ENCODE measurements at regions not wholly inside any gene's neighbourhood (a gene's known extent, or its start where the extent isn't known, plus 50 kb on each side); places are given as distances from the start of the nearest gene placed in this dataset.
"Not testable (repeated sequence)": the region's sequence is repeated elsewhere in the genome, so short reads cannot be mapped to it uniquely, and the experiment has no call there.

DNA sequence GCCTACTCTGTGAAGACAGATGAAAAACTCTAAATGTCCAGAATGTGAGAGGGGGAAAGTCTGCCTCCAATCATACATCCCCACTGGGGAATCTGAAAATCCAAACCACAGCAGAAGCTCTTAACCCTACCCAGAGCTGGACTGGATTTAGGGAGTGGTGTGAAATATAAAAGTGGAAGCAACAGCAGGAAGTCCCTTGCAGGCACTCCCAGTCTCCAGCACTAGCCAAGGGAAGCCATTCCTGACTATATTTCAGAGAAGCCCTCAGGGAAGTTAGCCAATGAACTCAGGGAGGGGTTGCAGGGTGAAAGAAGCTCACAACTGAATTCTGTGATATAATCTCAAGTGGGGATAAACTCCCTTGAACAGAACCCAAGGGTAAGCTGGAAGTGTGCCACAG, 51.5 kb downstream of the CRPPA start:
- no peak for DNase-seq (ENCODE audit: low read depth)

DNA sequence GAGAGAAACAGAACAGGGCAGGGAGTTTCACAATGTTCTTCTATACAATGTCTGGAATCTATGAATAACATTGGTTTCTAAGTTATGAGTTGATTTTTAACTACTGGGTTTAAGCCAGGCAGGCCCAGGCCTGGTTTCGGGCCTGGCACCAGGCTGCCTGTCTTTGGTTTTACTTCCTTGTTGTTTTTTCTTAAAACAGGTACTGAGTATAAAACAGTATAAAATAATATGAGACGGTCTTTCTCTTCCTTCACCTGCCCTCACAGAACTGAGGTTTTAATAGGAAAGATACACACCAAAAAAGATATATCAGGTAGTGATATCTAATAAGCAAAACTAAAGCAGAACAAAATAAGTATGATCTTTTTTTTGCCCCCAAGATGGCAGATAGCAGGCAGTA, 52.0 kb downstream of the CRPPA start:
- DNase-seq (ENCODE audit: low read depth): not testable (repeated sequence)

DNA sequence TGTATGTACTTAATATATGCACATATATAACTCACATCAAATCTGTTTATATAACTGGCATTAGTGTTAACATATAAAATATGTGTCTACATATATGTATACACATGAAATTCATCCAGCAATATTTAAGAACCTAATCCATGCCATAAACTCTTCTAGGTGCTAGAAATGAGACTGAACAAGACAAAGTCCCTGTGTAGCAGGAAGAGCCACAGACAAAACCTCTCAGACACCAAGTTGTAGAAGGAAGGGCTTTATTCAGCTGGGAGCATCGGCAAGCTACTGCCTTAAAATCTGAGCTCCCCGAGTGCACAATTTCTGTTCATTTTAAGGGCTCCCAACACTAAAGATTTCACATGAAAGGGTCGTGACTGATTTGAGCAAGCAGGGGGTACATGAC, 52.5 kb downstream of the CRPPA start:
- no peak for DNase-seq (ENCODE audit: low read depth)

DNA sequence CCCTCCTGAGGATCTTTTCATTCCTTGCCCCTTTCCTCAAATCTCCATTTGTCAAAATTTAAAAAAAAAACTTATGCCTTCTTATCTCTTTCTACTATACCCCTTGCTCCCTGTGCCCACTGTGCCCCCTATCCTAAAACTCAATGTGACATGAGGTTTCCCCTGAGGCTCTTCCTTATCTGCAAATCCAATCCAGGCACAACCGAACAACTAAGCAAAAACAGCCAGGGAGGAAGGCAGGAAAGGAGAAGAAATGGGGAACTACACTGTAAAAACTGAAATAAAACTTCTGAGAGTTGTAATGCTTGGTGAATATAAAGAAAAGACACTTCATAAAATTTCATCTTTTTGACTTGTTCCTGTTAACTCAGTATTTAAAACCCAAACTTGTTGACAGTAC, 54.2 kb downstream of the CRPPA start:
- DNase-seq (ENCODE audit: low read depth): no peak

DNA sequence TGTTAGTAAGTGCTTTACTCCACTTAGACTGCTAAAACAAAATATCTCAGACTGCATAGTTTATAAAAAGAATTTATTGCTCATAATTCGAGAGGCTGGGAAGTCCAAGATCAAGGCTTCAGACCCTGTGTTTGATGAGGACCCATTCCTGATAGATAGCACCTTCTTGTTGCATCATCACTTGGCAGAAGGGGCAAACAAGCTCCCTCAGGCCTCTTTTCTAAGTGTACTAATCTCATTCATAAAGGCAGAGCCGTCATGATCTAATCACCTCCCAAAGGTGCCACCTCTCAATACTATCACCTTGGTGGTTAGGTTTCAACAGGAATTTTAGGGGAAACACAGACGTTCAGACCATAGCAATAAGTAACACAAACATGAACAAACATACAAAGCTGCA, 55.4 kb downstream of the CRPPA start:
- no peak for DNase-seq (ENCODE audit: low read depth)

DNA sequence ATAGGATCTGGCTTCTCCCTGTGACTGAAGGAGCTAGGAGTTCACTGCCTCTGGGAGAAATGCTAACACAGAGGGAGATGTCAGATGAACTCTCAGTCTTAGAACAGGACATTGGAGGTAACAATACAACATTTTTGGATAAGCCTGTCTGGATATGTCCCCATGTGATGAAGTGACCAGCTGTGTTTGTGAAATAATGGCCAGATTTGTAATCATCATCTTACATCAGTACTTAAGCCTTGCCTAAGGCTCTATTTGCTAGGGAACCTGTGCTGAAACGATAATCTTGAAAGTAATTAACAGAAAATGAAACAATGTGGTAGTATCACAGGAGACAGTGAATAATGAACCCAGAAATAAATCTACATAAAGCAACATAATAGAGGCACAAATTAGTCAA, 56.2 kb downstream of the CRPPA start:
- DNase-seq (ENCODE audit: low read depth): no peak

DNA sequence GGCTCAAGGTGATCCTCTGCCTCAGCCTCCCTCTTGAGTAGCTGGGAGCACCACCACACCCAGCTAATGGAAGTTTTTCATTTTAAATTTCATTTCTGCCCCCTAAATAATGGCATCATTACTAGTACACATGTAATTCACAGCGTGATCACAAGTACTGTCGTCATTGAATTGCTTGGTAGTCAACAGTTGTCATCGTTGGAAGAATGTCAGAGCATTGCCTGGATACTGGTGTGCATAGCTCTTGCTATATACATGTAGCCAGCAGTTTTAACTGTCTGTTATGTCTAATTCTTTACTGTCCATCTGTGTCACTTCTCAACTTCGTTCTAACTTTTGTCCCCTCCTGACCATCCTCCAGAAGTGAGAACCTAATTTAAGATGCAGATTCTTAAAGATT, 62.1 kb downstream of the CRPPA start:
- DNase-seq (ENCODE audit: low read depth): no peak

DNA sequence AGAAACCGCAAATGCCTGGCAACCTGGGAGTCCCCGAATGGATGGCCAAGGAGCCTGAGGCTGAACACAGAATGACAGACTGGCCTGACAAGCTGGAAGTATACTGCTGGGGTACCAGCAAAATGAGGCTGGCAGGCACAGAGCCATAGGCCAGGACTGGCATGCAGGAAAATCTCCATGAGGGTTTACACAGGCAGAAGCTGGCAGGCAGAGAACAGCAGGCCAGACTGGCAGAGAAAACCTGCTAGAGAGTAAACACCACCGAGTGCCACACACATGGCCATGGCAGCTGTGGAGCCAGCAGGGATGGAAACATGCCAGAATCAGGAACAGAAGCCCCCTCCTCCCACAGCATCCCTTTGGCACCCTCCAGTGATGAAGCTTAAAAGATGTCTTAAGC, 63.4 kb downstream of the CRPPA start:
- DNase-seq (ENCODE audit: low read depth): no peak

DNA sequence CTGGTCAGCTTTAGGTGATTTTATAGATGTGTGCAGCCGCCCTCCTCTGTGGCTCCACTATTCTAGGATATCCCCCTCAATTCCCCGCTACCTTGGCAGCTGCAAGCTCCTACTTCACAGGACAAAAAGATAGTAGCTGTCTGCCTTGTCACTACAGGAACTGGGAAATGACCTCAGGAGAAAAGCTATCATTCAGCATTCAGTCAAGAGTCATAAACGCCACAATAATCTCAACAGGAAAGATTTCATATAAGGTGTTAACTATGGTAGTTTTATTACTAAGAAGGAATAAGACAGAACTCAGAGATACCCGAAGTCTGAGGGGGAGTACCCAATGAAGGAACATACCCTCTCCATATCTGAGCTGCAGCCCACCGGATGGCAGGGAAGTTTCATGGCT, 63.9 kb downstream of the CRPPA start:
- no peak for DNase-seq (ENCODE audit: low read depth)

DNA sequence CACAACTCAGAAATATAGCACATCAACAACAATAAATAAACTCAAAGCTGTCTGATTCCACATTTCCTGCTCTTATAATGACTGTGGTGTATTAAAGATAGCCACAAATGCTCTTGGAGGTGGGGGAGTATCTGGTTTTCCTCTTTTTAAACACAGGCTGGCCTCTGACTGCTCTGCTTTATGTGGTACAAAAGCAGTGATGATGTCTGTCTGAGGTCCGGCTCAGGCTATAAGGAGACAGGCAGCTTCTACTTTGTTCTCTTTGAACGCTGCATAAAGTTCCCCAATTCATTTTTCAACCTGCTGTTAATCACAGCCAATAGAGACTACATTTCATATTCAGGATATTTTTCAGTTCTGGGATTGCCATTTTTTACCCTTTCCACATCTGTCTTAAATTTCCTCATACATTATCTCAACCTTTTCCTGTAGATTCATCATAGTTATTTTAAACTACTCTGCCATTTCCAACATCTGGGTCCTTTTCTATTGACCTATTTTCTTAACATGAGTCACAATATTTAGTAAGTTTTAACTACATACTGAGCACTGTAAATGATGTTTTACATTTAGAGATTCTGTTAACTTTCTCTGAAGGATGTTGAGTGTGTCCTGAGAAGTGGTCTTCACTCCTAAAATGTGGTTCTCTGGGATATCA, 64.9 kb downstream of the CRPPA start:
- no peak for DNase-seq (ENCODE audit: low read depth)

DNA sequence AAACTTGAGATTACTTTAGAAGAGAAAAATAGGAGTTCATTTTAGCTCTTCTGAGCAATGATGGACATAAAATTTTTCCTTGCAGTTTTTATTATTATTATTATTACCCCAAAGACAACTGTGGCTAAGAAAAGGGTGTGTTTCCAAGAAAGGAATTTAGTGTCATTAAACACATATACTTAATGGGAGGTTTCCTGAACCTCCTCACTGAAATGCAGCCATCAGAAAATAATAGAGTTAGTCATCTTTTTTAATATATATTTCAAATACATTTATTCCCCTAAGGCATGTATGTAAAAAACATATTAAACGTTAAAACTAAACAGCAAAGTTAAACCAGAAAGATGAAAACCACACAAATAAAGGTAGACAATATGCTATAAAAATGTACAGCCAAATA, 66.8 kb downstream of the CRPPA start:
- no peak for DNase-seq (ENCODE audit: low read depth)

DNA sequence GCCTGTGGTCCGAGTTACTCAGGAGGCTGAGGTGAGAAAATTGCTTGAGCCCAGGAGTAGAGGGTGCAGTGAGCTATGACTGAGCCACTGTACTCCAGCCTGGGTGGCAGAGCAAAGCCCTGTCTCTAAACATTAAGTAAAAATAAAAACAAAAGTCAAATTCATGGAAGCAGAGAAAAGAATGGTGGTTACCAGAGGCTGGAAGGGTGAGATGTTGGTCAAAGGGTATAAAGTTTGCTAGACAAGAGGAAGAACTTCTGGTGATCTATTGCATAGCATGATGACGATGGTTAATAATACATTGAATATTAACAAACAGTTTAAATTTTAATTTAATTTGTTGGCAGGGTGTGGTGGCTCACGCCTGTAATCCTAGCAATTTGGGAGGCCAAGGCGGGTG, 68.1 kb downstream of the CRPPA start:
- DNase-seq (ENCODE audit: low read depth): no peak

DNA sequence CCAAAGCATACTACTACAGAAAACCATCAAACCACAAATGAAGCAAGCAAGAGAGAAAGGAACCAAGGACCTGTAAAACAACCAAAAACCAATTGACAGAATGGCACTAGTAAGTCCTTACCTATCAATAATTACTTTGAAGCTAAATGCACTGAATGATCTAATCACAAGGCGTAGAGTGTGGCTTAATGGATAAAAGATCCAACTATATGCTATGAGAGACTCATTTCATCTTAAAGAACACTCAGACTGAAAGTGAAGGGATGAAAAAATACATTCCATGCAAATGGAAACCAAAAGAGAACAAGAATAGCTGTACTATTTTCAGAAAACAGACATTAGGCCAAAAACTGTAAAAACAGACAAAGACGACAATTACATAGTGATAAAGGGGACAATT, 70.7 kb downstream of the CRPPA start:
- DNase-seq (ENCODE audit: low read depth): no peak

DNA sequence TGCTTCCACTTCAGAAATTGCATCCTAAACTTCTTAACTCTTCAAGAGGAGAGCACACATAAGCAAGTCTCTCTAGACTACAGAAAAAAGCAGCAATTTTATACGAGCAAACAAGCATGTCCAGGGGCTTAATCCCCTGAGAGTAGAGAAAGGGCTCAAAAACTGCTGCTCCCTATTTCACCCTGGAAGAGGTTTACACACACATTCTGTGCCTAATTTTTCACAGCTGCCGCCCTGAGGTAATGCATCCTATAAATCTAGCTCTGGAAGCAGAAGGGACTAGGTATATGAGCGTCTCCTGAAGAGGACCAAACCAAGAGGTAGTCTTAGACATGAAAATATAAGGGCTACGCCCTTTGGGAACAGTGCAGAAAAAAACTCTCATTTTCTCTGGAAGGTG, 73.1 kb downstream of the CRPPA start:
- DNase-seq (ENCODE audit: low read depth): no peak

DNA sequence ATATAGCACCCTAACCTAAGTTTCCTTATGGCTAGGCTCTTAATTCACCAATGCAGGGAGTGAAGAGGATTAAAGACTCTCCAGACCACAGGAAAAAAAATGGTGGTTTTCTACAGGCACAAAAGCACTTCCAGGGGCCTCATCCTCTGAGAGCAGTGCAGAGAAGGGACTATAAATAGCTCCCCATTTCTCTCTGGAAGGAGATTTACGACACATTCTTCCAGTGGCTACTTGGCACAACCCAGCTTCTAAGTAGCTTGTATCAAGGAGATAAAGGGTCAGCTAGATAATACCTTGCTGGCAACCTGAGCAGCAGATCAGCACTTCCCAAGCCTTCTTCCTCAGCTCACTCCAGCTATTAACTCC, 73.5 kb downstream of the CRPPA start:
- no peak for DNase-seq (ENCODE audit: low read depth)

DNA sequence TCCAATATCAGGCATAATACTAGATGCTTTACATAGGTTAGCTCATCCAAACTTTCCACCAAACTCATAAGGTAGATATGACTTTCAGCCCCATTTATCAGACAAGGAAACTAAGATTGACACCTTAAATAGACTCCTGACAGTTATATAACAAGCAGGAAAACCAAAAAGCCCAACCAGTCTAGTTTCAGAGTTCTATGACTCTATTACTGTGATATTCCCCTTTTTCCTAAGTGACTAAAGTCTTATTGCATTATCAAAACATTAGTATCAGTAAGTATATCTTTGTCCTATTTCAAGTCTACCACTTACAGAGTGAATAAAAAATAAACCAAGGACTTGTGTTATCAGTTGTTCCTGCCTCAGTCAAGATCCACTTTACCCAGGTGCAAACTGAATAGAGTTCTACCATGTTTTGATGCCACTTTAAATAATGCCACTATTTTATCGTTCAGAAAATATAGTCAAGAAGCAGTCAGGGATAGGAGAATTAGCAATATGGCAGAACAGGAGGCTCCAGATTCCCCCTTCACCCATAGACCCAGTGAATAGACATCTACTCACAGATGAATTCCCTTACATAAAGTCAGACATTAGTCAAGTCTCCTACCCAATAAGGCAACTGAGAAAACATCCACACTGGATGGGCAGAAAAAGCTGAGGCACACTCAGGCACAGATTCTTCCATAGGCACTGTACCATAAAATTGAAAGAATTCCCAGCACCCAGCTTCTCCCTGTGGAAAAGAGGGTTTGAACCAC, 74.1 kb downstream of the CRPPA start:
- DNase-seq (ENCODE audit: low read depth): no peak

DNA sequence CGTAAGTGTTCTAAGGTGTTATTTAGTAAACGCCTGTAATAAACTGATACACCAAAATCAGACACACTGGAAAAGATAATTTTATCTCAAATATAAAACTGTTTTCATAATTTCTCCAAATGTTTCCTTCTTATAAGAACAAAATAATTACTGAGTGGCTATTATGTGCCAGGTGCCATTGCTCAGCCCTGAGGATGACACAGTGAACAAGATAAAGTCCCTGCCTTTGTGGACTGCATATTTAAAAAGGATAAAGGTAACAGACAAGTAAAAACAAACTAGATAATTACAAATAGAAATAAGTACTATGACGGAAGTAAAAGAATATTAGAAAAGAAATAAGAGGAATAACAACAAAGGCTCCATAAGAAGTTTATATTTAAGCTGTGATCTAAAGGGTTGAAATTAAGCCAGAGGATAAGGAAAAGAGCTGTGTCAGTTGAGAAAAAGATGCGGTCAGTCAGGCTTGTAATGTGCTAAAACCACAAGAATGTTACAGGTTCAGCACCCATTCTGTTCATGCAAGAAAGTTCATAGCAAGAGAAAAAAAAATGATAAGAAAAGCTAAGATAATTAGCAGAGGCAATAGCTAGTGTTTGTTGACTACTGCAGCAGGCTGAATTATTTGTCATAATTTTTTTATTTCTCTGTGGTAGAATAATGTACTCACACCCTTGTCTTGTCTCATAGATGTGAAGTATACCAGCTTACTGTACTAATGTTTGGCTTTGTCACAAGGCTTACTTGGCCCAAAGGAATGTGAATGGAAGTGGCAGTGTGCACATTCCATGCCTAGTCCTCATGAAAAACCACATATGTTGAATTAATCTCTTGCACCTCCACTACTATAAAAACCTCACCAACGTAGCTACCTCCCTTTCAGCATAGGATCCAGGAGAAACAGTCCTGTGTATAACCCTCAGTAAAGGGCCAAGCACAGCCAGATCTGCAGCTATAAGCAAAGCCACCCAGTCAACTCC, 75.1 kb downstream of the CRPPA start:
- DNase-seq (ENCODE audit: low read depth): peak; percentile 44

DNA sequence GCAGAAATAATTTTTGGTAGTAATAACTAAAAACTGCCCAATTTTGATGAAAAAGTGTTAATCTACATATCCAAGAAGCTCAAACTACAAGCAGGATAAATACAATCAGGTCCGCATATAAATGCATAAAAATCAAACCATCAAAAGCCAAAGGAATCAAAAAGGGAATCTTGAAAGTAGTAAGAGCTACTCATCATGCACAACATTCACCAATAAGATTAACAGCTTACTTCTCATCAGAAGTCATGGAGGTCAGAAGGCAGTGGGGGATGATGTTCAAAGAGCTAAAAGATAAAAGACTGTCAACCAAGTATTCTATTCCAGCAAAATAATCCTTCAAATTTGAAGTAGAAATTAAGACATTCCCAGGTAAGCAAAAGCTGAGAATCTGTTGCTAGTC, 76.4 kb downstream of the CRPPA start:
- no peak for DNase-seq (ENCODE audit: low read depth)

DNA sequence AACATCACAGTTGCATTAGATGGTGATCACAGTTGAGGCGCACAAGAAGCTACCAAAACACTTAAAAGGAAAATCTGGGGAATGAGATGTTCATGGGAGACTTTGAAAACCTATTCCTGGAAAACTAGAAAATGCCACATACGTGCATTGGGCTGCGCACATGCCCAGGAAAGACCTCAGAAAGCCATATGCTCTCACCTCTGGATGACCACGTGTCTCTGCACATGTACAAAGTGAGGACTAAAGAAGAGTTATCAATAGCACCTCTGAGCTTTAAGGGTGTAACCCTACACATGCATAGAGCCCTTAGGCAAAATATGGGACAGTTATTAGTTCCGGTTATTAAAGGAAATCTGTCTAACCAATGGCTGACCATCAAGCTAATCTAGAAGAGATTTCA, 77.7 kb downstream of the CRPPA start:
- no peak for DNase-seq (ENCODE audit: low read depth)

DNA sequence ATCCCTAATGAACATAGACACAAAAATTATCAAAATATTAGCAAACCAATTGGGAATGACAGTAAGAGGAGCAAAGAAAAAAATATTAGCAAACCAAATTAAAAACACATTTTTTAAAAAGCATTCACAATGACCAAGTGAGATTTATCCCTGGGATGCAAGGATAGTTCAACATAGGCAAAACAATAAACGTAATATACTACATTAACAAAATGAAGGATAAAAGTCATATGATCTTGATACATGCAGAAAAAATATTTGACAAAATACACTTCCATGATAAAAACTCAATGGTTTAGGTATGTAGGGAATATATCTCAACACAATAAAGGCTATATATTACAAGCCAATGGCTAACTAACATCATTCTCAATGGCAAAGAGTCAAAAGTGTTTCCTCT, 83.3 kb downstream of the CRPPA start:
- DNase-seq (ENCODE audit: low read depth): no peak

DNA sequence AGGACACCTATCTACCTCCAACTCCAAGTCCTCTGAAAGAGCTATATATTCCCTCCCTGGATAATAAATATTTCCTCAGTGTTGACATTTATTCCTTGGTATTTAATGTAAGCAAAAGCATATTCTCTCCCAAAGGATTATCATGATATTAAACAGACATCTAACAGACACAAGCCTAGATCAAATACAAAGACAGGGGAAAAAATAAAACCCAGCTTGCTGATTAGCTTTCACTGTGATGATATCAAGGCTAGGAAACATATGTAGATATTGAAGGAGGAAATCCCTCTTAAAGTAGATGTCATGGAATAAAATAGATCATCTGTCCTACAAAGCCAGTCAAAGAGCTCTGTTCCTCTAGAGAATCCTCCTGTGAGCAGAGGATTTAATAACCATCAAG, 95.2 kb downstream of the CRPPA start:
- no peak for DNase-seq (ENCODE audit: low read depth)

DNA sequence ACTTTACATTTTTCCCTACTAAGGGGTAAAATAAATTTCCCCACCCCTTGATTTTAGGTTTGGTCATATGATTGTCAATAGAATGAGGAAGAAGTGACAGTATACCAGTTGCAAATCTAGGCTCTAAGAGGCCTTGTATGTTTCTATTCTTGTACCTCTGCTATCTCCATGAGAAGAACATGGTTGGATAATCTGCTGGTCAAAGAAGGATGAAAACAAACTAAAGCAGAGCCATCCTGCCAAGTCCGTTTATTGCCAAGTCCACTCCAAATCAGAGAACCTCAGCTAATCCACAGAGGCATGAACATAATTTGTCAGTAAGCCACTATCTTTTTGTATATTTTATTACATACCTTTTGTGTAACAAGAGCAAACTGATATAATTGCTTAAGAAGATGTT, 98.0 kb downstream of the CRPPA start:
- no peak for DNase-seq (ENCODE audit: low read depth)

DNA sequence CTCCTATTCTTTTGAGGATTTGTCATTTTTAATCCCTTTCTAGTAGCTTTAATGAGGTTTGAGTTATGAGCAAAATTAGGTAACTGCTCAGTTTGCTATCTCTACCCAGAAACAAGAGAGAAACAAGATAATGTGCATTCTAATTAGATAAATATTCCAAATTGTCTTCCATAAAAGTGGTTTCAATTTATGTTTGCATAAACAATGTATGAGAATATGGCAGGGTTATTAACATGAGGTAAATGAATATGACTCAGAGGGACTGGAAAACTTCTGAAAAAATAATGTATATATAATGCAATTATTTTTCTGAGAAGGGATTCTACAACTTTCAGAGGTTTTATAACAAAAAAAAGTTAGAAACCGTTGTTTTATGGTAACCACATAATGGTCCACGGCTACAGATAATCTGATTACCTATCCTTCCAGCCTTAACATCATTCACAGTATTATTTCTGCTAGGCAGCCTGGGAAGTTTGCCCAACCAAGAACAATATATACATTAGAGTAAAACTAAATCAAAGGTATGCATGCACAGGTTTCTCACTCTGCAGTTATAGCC, 101.2 kb downstream of the CRPPA start:
- no peak for DNase-seq (ENCODE audit: low read depth)
